ENCODE measurements at regions not wholly inside any gene's neighbourhood (a gene's known extent, or its start where the extent isn't known, plus 50 kb on each side); places are given as distances from the start of the nearest gene placed in this dataset.

DNA sequence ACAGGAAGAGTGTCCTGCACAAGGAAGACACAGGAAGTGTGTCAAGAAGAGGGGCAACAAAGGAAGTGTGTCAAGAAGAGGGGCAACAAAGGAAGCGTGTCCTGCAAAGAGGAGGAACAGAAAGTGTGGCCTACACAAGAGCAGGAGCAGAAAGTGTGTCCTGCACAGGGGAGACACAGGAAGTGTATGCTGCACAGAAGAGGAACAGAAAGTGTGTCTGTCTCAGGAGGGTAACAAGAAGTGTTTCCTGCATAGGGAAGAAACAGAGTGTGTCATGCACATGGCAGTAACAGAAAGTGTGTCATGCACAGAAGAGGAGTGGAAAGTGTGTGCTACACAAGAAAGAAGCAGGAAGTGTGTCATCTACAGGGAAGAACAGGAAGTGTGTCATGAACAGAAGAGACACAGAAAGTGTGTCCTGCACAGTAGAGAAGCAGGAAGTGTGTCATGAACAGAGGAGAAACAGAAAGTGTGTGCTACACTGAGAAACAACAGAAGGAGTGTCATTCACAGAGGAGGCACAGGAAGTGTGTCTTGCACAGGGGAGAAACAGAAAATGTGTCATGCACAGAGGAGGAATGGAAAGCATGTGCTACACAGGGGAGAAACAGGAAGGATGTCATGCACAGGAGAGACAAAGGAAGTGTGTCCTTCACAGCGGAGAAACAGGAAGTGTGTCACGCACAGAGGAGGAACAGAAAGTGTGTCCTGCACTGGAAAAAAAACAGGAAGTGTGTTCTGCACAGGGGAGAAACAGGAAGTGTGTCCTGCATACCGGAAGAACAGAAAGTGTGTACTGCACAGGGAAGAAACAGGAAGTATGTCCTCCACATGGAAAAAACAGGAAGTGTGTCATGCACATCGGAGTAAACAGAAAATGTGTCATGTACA, 526.4 kb upstream of the PRKX start:
- TF ChIP-seq CTCF (IDR thresholded peaks at IDR 0.05) (no peak), ZFX (IDR thresholded peaks at IDR 0.05; ENCODE audit: borderline replicate concordance) (no peak)
